Breast epithelium (tissue), 4 donors: ENCODE measurements at regions not wholly inside any gene's neighbourhood (a gene's known extent, or its start where the extent isn't known, plus 50 kb on each side); places are given as distances from the start of the nearest gene placed in this dataset.

Source experiments
- DNase-seq, 2 donors: peaks; one replicate each; pipeline ENCODE4 v3.0.0-alpha.2; 2019; ENCODE audit warnings: low spot score in 2 of 2
- H3K27ac ChIP-seq, 2 donors: fragments of 200-600 bp; sonication (generic) in 1 of 2; one replicate each; pipeline ENCODE4 v1.5.1; 2016 to 2019; ENCODE audit warnings: mild to moderate bottlenecking in 1 of 2
- H3K27me3 ChIP-seq, 2 donors: fragments of 200-600 bp; sonication (generic) in 1 of 2; one replicate each; pipeline versions ENCODE4 v1.5.1 to v1.6.0; 2017 to 2019; ENCODE audit warnings: control low read depth in 1 of 2, mild to moderate bottlenecking in 1 of 2
- H3K36me3 ChIP-seq: fragments of 200-600 bp; one replicate; pipeline ENCODE4 v1.5.1; 2019
- H3K4me1 ChIP-seq, 2 donors: fragments of 200-600 bp; sonication (generic); one replicate each; pipeline ENCODE4 v1.5.1; 2016 to 2019; ENCODE audit warnings: control low read depth in 1 of 2
- H3K4me3 ChIP-seq, 3 donors: fragments of 200-600 bp; sonication (generic); 1 replicate in 2 of 3; 2 replicates in 1 of 3; pipeline ENCODE4 v1.5.1; 2016 to 2019; ENCODE audit warnings: mild to moderate bottlenecking in 3 of 3, moderate library complexity in 2 of 3
- H3K9me3 ChIP-seq, 2 donors: fragments of 200-600 bp; sonication (generic) in 1 of 2; one replicate each; pipeline ENCODE4 v1.5.1; 2016 to 2019; ENCODE audit warnings: control low read depth in 1 of 2
- CTCF ChIP-seq, 3 donors: fragments of 450-650 bp; IDR thresholded peaks; one replicate each; pipeline ENCODE4 v1.5.1; 2016 to 2017; ENCODE audit warnings: antibody characterized with exemption in 3 of 3, mild to moderate bottlenecking in 3 of 3, moderate library complexity in 3 of 3
- POLR2A ChIP-seq: fragments of 450-650 bp; IDR thresholded peaks from one replicate; pipeline ENCODE4 v1.6.1; 2016; ENCODE audit warnings: antibody characterized with exemption, mild to moderate bottlenecking, moderate library complexity
- POLR2AphosphoS5 ChIP-seq, 3 donors: sonication (generic); formaldehyde crosslinking; IDR thresholded peaks; one replicate each; pipeline ENCODE4 v1.6.1; 2017; ENCODE audit warnings: antibody characterized with exemption in 3 of 3
- intact Hi-C: fragments of 100-400 bp; cut with DNase I; formaldehyde crosslinking; loops from one replicate; pipeline ENCODE4 v1.15.1; 2023; ENCODE audit warnings: low total_unique reads

DNA sequence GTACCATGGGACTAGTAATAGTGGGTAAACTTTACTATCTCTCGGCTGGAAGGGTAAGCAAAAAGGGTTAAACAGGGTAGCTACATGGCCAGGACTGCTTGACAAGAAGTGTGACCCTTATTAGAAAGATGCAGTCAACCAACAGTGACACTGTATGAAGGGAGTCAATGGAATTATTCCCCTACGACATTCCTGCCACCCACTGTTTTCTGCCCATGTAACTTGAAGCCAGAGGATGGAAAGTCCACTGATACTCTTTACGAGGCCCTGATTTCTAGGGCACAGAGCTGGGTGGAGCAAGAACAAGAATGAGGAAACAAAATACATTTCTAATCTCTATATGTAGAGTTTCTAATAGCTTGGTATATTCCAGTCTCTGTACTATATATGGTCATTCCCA is 1102.5 kb downstream of the CDH11 start:
- Histone ChIP-seq H3K36me3 (no peaks in the 10 kb centered on the region), H3K27me3 (no peaks in the 10 kb centered on the region), H3K27ac (no peak overlapping the region), H3K4me3 (no peak overlapping the region), H3K4me1 (no peaks in the 10 kb centered on the region), H3K9me3 (no peaks in the 10 kb centered on the region)
- intact Hi-C loops, result no loop called here
- DNase-seq, result no peak
- no peak for TF ChIP-seq POLR2A
- TF ChIP-seq POLR2AphosphoS5 (IDR thresholded peaks at IDR 0.05), result no peak
- no peak for TF ChIP-seq CTCF (IDR thresholded peaks at IDR 0.05)

GRCh38 chr16:64017796-64018195 is 1104.1 kb downstream of the CDH11 start:
- Histone ChIP-seq H3K27me3 (no peaks in the 10 kb centered on the region), H3K36me3 (no peaks in the 10 kb centered on the region), H3K27ac (no peak overlapping the region), H3K4me1 (no peaks in the 10 kb centered on the region), H3K9me3 (no peaks in the 10 kb centered on the region), H3K4me3 (no peak overlapping the region)
- DNase-seq, result no peak
- TF ChIP-seq POLR2AphosphoS5 (IDR thresholded peaks at IDR 0.05) (no peak), POLR2A (no peak), CTCF (IDR thresholded peaks at IDR 0.05) (no peak)
- intact Hi-C loops, result no loop called here

GRCh38 chr16:64013856-64014255 is 1108.0 kb downstream of the CDH11 start:
- intact Hi-C loops, result no loop called here
- H3K4me3 ChIP-seq, result no peak overlapping the region
- H3K27ac ChIP-seq, result no peak overlapping the region
- no peak for DNase-seq
- no peaks in the 10 kb centered on the region for H3K4me1 ChIP-seq
- no peak for TF ChIP-seq CTCF (IDR thresholded peaks at IDR 0.05)
- no peak for TF ChIP-seq POLR2AphosphoS5 (IDR thresholded peaks at IDR 0.05)
- TF ChIP-seq POLR2A, result no peak
- H3K9me3 ChIP-seq, result no peaks in the 10 kb centered on the region
- H3K27me3 ChIP-seq, result no peaks in the 10 kb centered on the region
- H3K36me3 ChIP-seq, result no peaks in the 10 kb centered on the region

GRCh38 chr16:64012166-64012565 is 1109.7 kb downstream of the CDH11 start:
- no peaks in the 10 kb centered on the region for H3K27me3 ChIP-seq
- TF ChIP-seq CTCF (IDR thresholded peaks at IDR 0.05), result no peak
- no peak for TF ChIP-seq POLR2AphosphoS5 (IDR thresholded peaks at IDR 0.05)
- no peak for TF ChIP-seq POLR2A
- H3K36me3 ChIP-seq, result no peaks in the 10 kb centered on the region
- no peak for DNase-seq
- intact Hi-C loops, result no loop called here
- no peaks in the 10 kb centered on the region for H3K4me1 ChIP-seq
- no peak overlapping the region for H3K4me3 ChIP-seq
- no peak overlapping the region for H3K27ac ChIP-seq
- no peaks in the 10 kb centered on the region for H3K9me3 ChIP-seq

- no peak for DNase-seq
- Histone ChIP-seq H3K9me3 (no peaks in the 10 kb centered on the region), H3K27ac (no peak overlapping the region), H3K36me3 (no peaks in the 10 kb centered on the region), H3K4me3 (no peak overlapping the region), H3K27me3 (no peaks in the 10 kb centered on the region), H3K4me1 (no peaks in the 10 kb centered on the region)
- intact Hi-C loops, result no loop called here
- TF ChIP-seq POLR2A (no peak), CTCF (IDR thresholded peaks at IDR 0.05) (no peak), POLR2AphosphoS5 (IDR thresholded peaks at IDR 0.05) (no peak)
These were observed 1110.2 kb downstream of the CDH11 start for GRCh38 chr16:64011650-64012049.
